Ovary (tissue), 7 donors: ENCODE measurements at regions not wholly inside any gene's neighbourhood (a gene's known extent, or its start where the extent isn't known, plus 50 kb on each side); places are given as distances from the start of the nearest gene placed in this dataset.
"Not testable (repeated sequence)": the region's sequence is repeated elsewhere in the genome, so short reads cannot be mapped to it uniquely, and the experiment has no call there.

ENCODE experiments used
- DNase-seq, 5 donors: peaks; one replicate each; pipeline ENCODE4 v3.0.0-alpha.2; 2019 to 2020
- H3K27ac ChIP-seq, 2 donors: fragments of 200-600 bp; one replicate each; pipeline versions ENCODE4 v1.5.1 to v1.8.0; 2019 to 2022
- H3K27me3 ChIP-seq: fragments of 200-600 bp; one replicate; pipeline ENCODE4 v1.8.0; 2022
- H3K36me3 ChIP-seq: fragments of 200-600 bp; sonication (generic); one replicate; pipeline ENCODE4 v1.5.1; 2019
- H3K4me1 ChIP-seq: one replicate; pipeline ENCODE4 v1.8.1; 2013; ENCODE audit warnings: mild to moderate bottlenecking, moderate library complexity; ENCODE audit not compliant: insufficient read depth
- H3K4me3 ChIP-seq: fragments of 200-600 bp; sonication (generic); one replicate; pipeline ENCODE4 v1.5.1; 2017
- H3K9me3 ChIP-seq, 2 donors: fragments of 200-600 bp in 1 of 2; sonication (generic) in 1 of 2; one replicate each; pipeline versions ENCODE4 v1.5.1 to v1.8.1; 2013 to 2019; ENCODE audit warnings: mild to moderate bottlenecking in 1 of 2, moderate library complexity in 1 of 2
- EP300 ChIP-seq: sonication (generic); formaldehyde crosslinking; IDR thresholded peaks from one replicate; pipeline ENCODE4 v1.6.1; 2017; ENCODE audit warnings: antibody characterized with exemption
- POLR2A ChIP-seq: fragments of 450-650 bp; IDR thresholded peaks from one replicate; pipeline ENCODE4 v1.6.1; 2017; ENCODE audit warnings: antibody characterized with exemption, mild to moderate bottlenecking, moderate library complexity
- WGBS, 3 donors: extraction: QIAGEN DNeasy Blood & Tissue Kit in 1 of 3; methylation state at CpG; one replicate each; pipeline versions ENCODE4 v1.1.5 to v1.1.7; 2013 to 2017; 5-methylcytosine and 5-hydroxymethylcytosine counted together
- intact Hi-C, 4 donors: fragments of 100-400 bp; cut with DNase I; formaldehyde crosslinking; loops; one replicate each; pipeline versions ENCODE4 v1.11.0 to v1.15.1; 2022 to 2023
- TF ChIP-seq, protein P1 (sequence below), 3 donors: fragments of 450-650 bp in 2 of 3; fragments of 200-600 bp in 1 of 3; IDR thresholded peaks; one replicate each; pipeline versions ENCODE4 v1.5.1 to v1.8.0; 2016 to 2022; ENCODE audit warnings: antibody characterized with exemption in 3 of 3, mild to moderate bottlenecking in 1 of 3
- donor health status: DM: no; HTN: no; CAD: no; lungs with moderate emphysema.
- donor health status: DM: no; HTN: no; CAD: no.
- donor health status: Bipolar disorder and iron deficiency.
- donor health status: DM: no; HTN: no; CAD: no.
- donor health status: DM: yes; HTN: yes; CAD: no.

DNA sequence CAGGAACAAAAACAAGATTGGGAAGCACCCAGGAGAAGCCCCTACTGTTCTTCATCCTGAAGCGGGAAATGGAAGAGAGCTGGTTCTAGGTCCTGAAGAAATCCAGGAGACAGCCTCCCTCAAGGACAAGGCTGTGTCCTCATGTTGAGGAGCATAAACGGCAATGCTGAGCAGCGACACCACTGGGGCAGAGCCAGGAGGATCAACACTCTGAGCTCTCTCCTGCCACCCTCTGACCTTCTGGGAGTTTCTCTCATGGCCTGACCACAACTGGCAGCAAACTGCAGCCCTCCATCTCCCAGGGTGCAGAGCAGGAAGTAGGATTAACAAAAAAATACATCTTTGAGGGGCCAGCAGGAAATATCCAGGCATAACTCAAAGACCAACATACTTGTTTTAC lies 1292.2 kb upstream of the TMEM132C start:
- Histone ChIP-seq H3K27me3 (no peaks in the 10 kb centered on the region), H3K27ac (no peak overlapping the region), H3K4me3 (no peak overlapping the region), H3K36me3 (no peaks in the 10 kb centered on the region), H3K4me1 (no peaks in the 10 kb centered on the region), H3K9me3 (no peaks in the 10 kb centered on the region)
- TF ChIP-seq, protein P1, sequence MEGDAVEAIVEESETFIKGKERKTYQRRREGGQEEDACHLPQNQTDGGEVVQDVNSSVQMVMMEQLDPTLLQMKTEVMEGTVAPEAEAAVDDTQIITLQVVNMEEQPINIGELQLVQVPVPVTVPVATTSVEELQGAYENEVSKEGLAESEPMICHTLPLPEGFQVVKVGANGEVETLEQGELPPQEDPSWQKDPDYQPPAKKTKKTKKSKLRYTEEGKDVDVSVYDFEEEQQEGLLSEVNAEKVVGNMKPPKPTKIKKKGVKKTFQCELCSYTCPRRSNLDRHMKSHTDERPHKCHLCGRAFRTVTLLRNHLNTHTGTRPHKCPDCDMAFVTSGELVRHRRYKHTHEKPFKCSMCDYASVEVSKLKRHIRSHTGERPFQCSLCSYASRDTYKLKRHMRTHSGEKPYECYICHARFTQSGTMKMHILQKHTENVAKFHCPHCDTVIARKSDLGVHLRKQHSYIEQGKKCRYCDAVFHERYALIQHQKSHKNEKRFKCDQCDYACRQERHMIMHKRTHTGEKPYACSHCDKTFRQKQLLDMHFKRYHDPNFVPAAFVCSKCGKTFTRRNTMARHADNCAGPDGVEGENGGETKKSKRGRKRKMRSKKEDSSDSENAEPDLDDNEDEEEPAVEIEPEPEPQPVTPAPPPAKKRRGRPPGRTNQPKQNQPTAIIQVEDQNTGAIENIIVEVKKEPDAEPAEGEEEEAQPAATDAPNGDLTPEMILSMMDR (IDR thresholded peaks at IDR 0.05): no peak
- TF ChIP-seq POLR2A (no peak), EP300 (no peak)
- DNase-seq: no peak
- 54 to 64% (median 62%) methylated on average over 3 of the region's 3 CpGs for WGBS, 3 donors
- intact Hi-C loops: no loop called here

DNA sequence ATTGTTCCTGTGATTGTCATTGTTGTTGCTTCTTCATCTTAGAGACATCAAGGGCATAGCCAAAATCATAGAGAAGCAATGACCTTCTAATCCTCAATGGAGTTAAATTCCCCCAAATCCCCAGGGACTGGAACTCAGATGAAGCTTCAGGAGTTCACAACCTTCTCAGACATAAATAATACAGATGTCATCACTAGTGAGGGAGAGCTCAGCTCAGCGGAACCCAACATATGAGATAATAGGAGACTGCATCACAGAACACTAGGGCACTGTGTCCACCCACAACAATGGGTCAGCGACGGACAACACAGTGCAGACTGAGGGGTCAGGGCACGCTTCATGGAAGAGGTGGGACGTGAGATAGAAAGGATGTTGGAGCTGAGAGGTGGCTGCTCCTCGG lies 1290.4 kb upstream of the TMEM132C start:
- H3K36me3 ChIP-seq: no peaks in the 10 kb centered on the region
- no peaks in the 10 kb centered on the region for H3K4me1 ChIP-seq
- no peaks in the 10 kb centered on the region for H3K27me3 ChIP-seq
- no peaks in the 10 kb centered on the region for H3K9me3 ChIP-seq
- no peak for TF ChIP-seq POLR2A
- no peak for TF ChIP-seq EP300
- TF ChIP-seq, protein P1 (IDR thresholded peaks at IDR 0.05): no peak
- no peak overlapping the region for H3K27ac ChIP-seq
- no peak overlapping the region for H3K4me3 ChIP-seq
- WGBS, 3 donors: 23 to 36% (median 29%) methylated on average over 6 of the region's 6 CpGs
- no peak for DNase-seq
- intact Hi-C loops: no loop called here

DNA sequence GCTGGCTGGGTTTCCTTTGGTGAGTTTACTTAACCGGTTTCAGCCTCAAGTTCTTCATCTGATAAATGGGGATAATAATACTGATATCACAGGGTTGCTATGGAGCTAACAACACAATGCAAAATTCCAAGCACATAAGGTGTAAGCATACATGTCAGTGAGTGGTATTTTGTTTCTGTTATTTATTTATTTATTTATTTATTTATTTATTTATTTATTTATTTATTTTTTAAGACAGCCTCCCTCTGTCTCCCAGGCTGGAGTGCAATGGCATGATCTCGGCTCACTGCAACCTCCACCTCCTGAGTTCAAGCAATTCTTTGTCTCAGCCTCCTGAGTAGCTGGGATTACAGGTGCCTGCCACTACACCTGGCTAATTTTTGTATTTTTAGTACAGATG lies 1287.4 kb upstream of the TMEM132C start:
- DNase-seq, H3K4me1 ChIP-seq, H3K36me3 ChIP-seq, H3K27me3 ChIP-seq, H3K9me3 ChIP-seq, H3K4me3 ChIP-seq, H3K27ac ChIP-seq, intact Hi-C loops: not testable (repeated sequence)
- WGBS, 3 donors: 84 to 88% (median 86%) methylated on average over 2 of the region's 2 CpGs

DNA sequence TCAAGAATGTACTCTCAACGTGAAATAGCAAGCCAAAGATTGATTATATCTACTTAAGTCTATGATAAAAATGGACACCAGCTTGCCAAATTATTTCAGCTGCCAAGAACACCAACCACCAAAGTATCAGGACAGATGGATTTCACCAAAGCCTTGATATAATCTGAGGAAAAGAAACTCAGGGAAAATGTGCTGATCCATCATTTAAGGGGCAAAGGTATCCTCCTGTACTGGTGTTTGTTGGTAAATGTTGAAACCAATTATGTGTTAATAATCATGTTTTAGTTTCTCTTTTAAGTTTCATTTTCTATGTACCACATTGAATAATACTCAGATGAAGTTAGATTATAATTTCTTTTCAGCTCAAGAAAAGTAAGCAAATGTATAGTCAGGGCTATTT lies 1284.3 kb upstream of the TMEM132C start:
- TF ChIP-seq, protein P1 (IDR thresholded peaks at IDR 0.05): no peak
- TF ChIP-seq EP300: no peak
- 11 to 28% (median 25%) methylated on average over 1 of the region's 1 CpG for WGBS, 3 donors
- no peaks in the 10 kb centered on the region for H3K9me3 ChIP-seq
- no peaks in the 10 kb centered on the region for H3K27me3 ChIP-seq
- intact Hi-C loops: no loop called here
- H3K27ac ChIP-seq: no peak overlapping the region
- no peaks in the 10 kb centered on the region for H3K36me3 ChIP-seq
- no peaks in the 10 kb centered on the region for H3K4me1 ChIP-seq
- H3K4me3 ChIP-seq: no peak overlapping the region
- no peak for DNase-seq

DNA sequence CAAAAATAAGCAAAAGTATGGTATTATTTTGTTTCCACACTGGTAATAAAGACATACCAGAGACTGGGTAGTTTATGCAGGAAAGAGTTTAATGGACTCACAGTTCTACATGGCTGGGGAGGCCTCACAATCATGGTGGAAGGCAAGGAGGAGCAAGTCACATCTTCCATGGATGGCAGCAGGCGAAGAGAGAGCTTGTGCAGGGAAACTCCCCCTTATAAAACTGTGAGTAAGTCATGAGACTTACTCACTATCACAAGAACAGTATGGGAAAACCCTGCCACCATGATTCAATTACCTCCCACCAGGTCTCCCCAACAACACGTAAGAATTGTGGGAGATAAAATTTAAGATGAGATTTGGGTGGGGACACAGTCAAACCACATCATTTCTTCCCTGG lies 1283.2 kb upstream of the TMEM132C start:
- H3K27ac ChIP-seq, H3K9me3 ChIP-seq, H3K27me3 ChIP-seq, H3K36me3 ChIP-seq, DNase-seq, H3K4me3 ChIP-seq, intact Hi-C loops, H3K4me1 ChIP-seq: not testable (repeated sequence)
- WGBS, 3 donors: 65 to 77% (median 74%) methylated on average over 2 of the region's 2 CpGs

GRCh38 chr12:126985663-126986062 lies 1281.3 kb upstream of the TMEM132C start:
- intact Hi-C loops, DNase-seq: not testable (repeated sequence)

More at GRCh38 chr12:126985663-126986062, 1281.3 kb upstream of the TMEM132C start:
- H3K9me3 ChIP-seq, H3K4me3 ChIP-seq, H3K27me3 ChIP-seq, H3K4me1 ChIP-seq, H3K27ac ChIP-seq, H3K36me3 ChIP-seq: not testable (repeated sequence)
